Thoracic aorta (tissue), 2 donors: ENCODE measurements at regions not wholly inside any gene's neighbourhood (a gene's known extent, or its start where the extent isn't known, plus 50 kb on each side); places are given as distances from the start of the nearest gene placed in this dataset.

Experiments
- ATAC-seq: fragments of 150-250 bp; one replicate; pipeline ENCODE4 v1.8.0; 2017; ENCODE audit warnings: low read depth; ENCODE audit not compliant: insufficient number of reproducible peaks, low FRiP score
- DNase-seq: peaks from one replicate; pipeline ENCODE4 v3.0.0-alpha.2; 2020; ENCODE audit warnings: low spot score
- H3K27ac ChIP-seq, 2 donors: fragments of 200-600 bp; sonication (generic); 1 replicate in 1 of 2; 2 replicates in 1 of 2; pipeline ENCODE4 v1.5.1; 2016; ENCODE audit warnings: mild to moderate bottlenecking in 2 of 2, moderate library complexity in 2 of 2
- H3K27me3 ChIP-seq: fragments of 200-600 bp; sonication (generic); replicated peaks from 2 replicates; pipeline ENCODE4 v1.6.0; 2016; ENCODE audit warnings: mild to moderate bottlenecking; ENCODE audit not compliant: insufficient read depth
- H3K36me3 ChIP-seq: fragments of 200-600 bp; sonication (generic); one replicate; pipeline ENCODE4 v1.5.1; 2016
- H3K4me1 ChIP-seq, 2 donors: fragments of 200-600 bp; sonication (generic); 1 replicate in 1 of 2; 2 replicates in 1 of 2; pipeline versions ENCODE4 v1.5.1 to v1.6.0; 2016; ENCODE audit warnings: low read depth in 2 of 2, mild to moderate bottlenecking in 1 of 2; ENCODE audit not compliant: control insufficient read depth in 1 of 2
- H3K4me3 ChIP-seq: fragments of 200-600 bp; sonication (generic); 2 replicates; pipeline ENCODE4 v1.5.1; 2016; ENCODE audit warnings: mild to moderate bottlenecking
- H3K9me3 ChIP-seq: fragments of 200-600 bp; sonication (generic); 2 replicates; pipeline ENCODE4 v1.5.1; 2016
- TF ChIP-seq, protein P1 (sequence below): fragments of 200-600 bp; sonication (generic); IDR thresholded peaks from one replicate; pipeline ENCODE4 v1.5.1; 2019; ENCODE audit warnings: antibody characterized with exemption

GRCh38 chr16:79360267-79360666 lies 240.3 kb downstream of the MAF start:
- no peaks in the 10 kb centered on the region for H3K9me3 ChIP-seq
- DNase-seq, result no peak
- H3K4me3 ChIP-seq, result no peak overlapping the region
- no peaks in the 10 kb centered on the region for H3K36me3 ChIP-seq
- H3K27me3 ChIP-seq, result no peaks in the 10 kb centered on the region
- TF ChIP-seq, protein P1, sequence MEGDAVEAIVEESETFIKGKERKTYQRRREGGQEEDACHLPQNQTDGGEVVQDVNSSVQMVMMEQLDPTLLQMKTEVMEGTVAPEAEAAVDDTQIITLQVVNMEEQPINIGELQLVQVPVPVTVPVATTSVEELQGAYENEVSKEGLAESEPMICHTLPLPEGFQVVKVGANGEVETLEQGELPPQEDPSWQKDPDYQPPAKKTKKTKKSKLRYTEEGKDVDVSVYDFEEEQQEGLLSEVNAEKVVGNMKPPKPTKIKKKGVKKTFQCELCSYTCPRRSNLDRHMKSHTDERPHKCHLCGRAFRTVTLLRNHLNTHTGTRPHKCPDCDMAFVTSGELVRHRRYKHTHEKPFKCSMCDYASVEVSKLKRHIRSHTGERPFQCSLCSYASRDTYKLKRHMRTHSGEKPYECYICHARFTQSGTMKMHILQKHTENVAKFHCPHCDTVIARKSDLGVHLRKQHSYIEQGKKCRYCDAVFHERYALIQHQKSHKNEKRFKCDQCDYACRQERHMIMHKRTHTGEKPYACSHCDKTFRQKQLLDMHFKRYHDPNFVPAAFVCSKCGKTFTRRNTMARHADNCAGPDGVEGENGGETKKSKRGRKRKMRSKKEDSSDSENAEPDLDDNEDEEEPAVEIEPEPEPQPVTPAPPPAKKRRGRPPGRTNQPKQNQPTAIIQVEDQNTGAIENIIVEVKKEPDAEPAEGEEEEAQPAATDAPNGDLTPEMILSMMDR, result no peak
- ATAC-seq, result no peak
- H3K27ac ChIP-seq, result no peak overlapping the region
- H3K4me1 ChIP-seq, result no peaks in the 10 kb centered on the region

DNA sequence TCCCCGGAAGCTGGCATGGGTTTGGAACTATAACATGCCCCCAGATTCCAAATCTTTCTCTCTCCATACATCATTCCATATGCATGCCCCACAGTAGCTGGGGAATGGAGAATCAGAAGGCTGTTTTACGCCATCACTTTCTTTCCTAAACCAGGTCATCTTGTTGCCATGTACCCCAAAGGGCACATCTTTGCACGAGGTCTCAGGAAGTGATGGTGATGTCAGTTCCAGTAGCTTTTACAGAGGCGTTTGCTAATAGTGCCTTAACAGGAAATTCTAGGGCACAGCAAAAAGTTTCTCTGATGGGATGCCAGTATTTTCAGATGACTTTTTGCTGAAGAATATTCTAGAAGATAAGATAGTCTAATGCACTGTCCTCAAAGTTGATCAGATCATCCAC lies 241.5 kb downstream of the MAF start:
- Histone ChIP-seq H3K27me3 (no peaks in the 10 kb centered on the region), H3K36me3 (no peaks in the 10 kb centered on the region), H3K27ac (no peak overlapping the region), H3K9me3 (no peaks in the 10 kb centered on the region), H3K4me1 (no peaks in the 10 kb centered on the region), H3K4me3 (no peak overlapping the region)
- DNase-seq (no peak), ATAC-seq (no peak)
- TF ChIP-seq, protein P1, result no peak

GRCh38 chr16:79358188-79358587 lies 242.3 kb downstream of the MAF start:
- H3K27me3 ChIP-seq, result no peaks in the 10 kb centered on the region
- DNase-seq (no peak), ATAC-seq (no peak)
- no peaks in the 10 kb centered on the region for H3K36me3 ChIP-seq
- H3K4me3 ChIP-seq, result no peak overlapping the region
- H3K27ac ChIP-seq, result no peak overlapping the region
- H3K4me1 ChIP-seq, result no peaks in the 10 kb centered on the region
- no peaks in the 10 kb centered on the region for H3K9me3 ChIP-seq
- TF ChIP-seq, protein P1, result no peak

GRCh38 chr16:79355600-79356358 lies 244.8 kb downstream of the MAF start:
- H3K4me1 ChIP-seq, result no peaks in the 10 kb centered on the region
- TF ChIP-seq, protein P1, result no peak
- no peaks in the 10 kb centered on the region for H3K9me3 ChIP-seq
- no peak overlapping the region for H3K4me3 ChIP-seq
- H3K36me3 ChIP-seq, result no peaks in the 10 kb centered on the region
- no peak for DNase-seq
- H3K27ac ChIP-seq, result no peak overlapping the region
- no peaks in the 10 kb centered on the region for H3K27me3 ChIP-seq
- ATAC-seq, result no peak

GRCh38 chr16:79351927-79352326 lies 248.6 kb downstream of the MAF start:
- TF ChIP-seq, protein P1, result no peak
- Histone ChIP-seq H3K27me3 (no peaks in the 10 kb centered on the region), H3K4me1 (no peaks in the 10 kb centered on the region), H3K4me3 (no peak overlapping the region), H3K27ac (no peak overlapping the region), H3K36me3 (no peaks in the 10 kb centered on the region), H3K9me3 (no peaks in the 10 kb centered on the region)
- DNase-seq (no peak), ATAC-seq (no peak)
